GM21381 (cell line): ENCODE measurements at regions not wholly inside any gene's neighbourhood (a gene's known extent, or its start where the extent isn't known, plus 50 kb on each side); places are given as distances from the start of the nearest gene placed in this dataset.
"Not testable (repeated sequence)": the region's sequence is repeated elsewhere in the genome, so short reads cannot be mapped to it uniquely, and the experiment has no call there.

ENCODE experiments used
- ATAC-seq: cut with Tn5 transposase; IDR thresholded peaks from one replicate; pipeline ENCODE4 v1.9.1; 2021; ENCODE audit warnings: mild to moderate bottlenecking, moderate library complexity; ENCODE audit not compliant: unreplicated experiment

DNA sequence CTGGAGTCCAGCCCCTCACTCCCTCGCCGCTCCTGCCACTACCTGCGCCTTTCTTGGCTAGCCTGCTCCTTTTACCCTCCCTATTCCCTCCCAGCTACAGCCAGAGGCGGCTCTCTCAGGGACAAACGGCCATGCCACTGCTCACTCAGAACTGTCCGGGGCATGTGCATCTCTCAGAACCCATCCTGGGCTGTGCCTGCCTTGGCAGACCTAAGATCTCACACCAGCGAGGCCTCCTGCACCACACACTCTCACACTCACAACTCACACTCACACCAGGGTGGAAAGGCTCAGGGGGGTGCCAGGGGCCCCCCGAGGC, 180.3 kb downstream of the TMEM121 start:
- not testable (repeated sequence) for ATAC-seq

DNA sequence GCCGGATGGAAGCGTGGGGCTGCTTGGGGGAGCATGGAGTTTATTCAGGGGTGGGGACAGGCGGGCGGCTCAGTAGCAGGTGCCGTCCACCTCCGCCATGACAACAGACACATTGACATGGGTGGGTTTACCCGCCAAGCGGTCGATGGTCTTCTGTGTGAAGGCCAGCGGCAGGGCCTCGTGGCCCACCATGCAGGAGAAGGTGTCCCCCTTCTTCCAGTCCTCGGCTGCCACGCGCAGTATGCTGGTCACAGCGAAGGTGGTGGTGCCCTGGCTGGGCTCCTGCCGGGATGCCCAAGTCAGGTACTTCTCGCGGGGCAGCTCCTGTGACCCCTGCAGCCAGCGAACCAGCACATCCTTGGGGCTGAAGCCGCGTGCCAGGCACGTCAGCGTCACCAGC, 180.7 kb downstream of the TMEM121 start:
- ATAC-seq = not testable (repeated sequence)

DNA sequence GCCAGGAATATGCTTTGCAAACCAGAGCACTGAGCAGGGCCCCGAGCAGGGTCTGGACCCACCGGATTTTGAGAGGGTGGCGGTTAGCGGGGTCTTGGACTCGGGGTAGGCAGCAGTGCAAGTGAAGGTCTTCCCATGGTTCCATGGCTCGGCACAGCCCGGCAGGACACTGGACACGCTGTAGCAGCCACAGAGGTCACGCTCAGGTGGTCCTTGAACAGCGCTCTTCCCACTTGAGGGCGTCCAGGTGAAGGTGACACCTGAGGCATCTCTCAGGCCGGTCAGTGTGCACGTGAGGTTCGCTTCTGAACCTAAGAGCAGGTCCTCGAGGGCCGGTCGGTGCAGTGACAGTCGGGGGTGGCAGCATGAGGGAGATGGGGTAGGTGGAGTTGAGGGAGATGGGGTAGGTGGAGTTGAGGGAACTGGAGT, 181.4 kb downstream of the TMEM121 start:
- not testable (repeated sequence) for ATAC-seq

DNA sequence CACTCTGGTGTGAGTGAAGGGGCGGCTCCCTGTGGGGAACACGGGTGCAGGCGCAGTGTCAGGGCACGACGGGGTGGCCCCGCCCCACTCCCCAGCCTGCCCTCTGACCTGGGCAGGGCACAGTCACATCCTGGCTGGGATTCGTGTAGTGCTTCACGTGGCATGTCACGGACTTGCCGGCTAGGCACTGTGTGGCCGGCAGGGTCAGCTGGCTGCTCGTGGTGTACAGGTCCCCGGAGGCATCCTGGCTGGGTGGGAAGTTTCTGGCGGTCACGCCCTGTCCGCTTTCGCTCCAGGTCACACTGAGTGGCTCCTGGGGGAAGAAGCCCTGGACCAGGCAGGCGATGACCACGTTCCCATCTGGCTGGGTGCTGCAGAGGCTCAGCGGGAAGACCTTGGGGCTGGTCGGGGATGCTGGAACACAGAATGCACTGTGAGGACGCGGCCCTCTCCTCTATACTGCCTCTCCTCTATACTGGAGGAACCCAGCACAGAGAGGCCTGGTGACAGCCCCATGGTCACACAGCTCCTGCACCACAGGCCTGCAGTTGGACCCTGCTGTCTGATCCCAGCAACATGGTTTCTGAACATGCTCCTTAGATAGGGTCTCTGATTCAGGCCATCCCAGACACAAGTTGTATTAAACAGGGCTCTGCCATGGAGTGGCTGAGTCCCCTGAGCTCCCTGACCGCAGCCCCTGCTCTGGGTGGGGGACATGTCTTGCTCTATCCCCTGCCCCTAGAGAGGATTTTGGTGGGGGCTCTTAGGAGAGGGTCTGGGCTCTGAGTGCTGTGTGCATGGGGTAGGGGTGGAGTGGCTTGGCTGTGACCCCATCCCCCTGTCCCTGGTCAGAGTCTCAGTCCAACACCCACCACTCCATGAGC, 182.1 kb downstream of the TMEM121 start:
- not testable (repeated sequence) for ATAC-seq

DNA sequence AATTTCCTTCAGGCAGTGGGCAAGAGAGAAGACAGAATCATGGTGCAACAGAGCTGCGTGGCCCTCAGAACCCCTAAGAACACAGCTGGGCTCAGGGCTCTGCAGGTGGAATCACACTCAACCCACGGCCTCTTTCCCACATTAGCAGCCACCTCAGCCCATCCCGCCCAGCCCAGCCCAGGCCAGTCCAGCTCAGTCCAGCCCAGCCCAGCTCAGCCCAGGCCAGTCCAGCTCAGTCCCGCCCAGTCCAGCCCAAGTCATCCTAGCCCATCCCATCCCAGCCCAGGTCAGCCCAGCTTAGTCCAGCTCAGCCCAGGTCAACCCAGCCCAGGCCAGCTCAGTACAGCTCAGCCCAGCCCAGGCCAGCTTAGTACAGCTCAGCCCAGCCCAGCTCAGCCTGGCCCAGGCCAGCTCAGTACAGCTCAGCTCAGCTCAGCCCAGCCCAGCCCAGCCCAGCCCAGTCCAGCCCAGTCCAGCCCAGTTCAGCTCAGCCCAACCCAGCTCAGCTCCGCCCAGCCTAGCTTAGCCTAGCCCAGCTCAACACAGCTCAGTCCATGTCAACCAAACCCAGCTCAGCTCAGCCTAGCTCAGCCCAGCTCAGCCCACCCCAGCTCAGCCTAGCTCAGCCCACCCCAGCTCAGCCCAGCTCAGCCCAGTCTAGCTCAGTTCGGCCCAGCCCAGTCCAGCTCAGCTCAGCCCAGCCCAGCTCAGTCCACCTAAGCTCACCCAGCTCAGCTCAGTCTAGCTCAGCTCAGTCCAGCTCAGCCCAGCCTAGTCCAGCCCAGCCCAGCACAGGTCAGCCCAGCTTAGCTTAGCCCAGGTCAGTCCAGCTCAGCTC, 183.1 kb downstream of the TMEM121 start:
- ATAC-seq = no peak

DNA sequence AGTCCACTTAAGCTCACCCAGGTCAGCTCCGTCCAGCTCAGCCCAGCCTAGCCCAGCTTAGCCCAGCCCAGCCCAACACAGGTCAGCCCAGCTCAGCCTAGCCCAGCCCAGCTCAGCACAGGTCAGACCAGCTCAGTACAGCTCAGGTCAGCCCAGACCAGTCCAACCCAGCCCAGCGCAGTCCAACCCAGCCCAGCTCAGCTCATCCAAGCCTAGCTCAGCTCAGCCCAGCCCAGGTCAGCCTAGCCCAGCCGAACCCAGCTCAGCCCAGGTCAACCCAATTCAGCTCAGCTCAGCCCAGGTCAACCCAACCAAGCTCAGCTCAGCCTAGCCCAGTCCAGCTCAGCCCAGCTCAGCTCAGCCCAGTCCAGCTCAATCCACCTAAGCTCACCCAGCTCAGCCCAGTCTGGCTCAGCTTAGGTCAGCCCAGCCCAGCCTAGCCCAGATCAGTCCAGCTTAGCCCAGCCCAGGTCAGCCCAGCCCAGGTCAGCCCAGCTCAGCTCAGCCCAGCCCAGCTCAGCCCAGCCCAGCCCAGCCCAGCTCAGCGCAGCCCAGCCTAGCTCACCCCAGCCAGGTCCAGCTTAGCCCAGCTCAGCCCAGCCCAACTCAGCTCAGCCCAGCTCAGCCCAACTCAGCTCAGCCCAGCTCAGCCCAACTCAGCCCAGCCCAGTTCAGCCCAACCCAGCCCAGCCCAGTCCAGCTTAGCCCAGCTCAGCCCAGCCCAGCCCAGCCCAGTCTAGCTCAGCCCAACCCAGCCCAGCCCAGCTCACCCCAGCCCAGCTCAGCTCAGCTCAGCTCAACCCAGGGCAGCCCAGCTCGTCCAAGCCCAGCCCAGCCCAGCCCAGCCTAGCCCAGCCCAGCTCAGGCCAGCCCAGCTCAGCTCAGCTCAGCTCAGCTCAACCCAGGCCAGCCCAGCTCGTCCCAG, 184.0 kb downstream of the TMEM121 start:
- ATAC-seq = no peak

DNA sequence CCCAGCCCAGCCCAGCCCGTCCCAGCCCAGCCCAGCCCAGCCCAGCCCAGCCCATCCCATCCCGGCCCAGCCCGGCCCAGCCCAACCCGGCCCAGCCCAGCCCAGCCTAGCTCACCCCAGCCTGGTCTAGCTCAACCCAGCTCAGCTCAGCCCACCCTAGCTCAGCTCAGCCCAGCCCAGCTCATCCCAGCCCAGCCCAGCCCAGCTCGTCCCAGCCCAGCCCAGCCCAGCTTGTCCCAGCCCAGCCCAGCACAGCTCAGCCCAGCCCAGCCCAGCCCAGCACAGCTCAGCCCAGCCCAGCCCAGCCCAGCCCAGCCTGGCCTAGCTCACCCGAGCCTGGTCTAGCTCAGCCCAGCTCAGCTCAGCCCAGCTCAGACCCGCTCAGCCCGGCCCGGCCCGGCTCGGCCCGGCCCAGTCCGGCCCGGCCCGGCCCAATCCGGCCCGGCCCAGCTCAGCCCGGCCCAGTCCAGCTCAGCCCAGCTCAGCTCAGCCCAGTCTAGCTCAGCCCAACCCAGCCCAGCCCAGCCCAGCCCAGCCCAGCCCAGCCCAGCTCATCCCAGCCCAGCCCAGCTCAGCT, 184.7 kb downstream of the TMEM121 start:
- no peak for ATAC-seq

DNA sequence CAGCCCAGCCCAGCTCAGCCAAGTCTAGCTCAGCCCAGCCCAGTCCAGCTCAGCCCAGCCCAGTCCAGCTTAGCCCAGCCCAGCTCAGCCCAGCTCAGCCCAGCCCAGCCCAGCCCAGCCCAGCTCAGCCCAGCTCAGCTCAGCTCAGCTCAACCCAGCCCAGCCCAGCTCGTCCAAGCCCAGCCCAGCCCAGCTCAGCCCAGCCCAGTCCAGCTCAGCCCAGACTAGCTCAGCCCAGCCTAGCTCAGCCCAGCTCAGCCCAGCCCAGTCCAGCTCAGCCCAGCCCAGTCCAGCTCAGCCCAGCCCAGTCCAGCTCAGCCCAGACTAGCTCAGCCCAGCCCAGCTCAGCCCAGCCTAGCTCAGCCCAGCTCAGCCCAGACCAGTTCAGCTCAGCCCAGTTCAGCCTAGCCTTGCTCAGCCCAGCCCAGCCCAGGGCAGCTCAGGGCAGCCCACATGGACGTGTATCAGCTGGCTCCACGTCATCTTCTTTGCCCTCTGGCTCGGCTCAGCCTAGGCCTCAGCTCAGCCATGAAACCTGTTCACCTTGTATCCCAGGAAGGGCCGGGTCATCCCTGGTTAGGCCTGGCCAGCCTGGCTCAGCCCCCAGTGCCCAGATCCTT, 185.6 kb downstream of the TMEM121 start:
- ATAC-seq = no peak

DNA sequence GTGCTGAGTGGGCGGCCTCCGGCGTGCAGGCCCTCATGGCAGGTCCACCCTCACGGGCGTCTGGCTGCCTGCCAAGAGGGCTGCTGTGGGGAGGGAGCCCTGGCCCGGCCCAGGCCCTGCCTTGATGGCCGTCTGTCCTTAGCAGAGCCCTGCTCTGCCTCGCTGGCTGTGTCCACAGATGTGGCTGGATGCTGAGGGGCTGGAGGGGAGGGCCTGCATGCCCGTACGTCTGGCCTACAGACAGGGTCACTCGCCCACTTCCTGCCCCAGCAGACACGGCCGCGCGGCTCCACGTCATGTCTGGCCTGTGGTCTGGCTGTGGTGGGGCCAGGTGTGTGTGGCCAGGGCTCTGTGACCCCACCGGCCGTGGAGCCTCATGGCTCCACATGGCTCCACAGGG, 186.3 kb downstream of the TMEM121 start:
- ATAC-seq = not testable (repeated sequence)

DNA sequence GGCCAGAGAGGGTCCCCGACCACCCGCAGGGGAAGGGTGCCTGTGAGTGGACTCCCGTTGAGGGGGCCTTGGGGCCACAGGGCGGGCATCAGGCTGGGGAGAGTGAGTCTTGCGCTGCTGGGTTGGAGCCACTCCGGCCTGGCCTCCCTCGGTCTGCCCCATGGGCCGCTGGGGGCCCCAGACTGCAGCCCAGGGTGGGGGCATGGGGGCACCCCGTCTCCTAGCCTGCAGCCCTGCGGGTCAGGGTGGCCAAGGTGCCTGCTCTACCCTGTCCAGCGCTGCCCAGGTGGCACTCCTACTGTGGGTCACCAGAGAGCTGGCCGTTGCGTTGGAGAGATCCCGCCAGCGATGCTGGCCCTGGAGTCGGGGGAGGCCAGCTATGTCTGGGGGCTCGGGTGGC, 186.8 kb downstream of the TMEM121 start:
- not testable (repeated sequence) for ATAC-seq

DNA sequence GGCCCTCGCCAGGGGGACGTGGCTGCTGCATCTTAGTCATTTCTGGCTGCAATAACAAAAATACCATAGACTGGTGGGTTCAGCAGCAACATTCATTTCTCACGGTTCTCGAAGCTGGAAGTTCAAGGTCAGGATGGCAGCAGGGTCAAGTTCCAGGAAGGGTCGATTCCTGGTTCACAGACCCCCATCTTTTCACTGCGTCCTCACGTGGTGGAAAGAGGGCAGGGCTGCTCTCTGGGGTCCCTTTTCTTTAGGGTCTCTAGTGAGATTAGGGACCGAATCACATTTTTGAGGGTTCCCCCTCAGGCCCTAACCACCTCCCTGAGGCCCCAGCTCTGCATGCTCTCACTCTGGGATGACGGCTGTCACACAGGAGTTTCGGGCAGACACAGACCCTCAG, 187.5 kb downstream of the TMEM121 start:
- ATAC-seq = not testable (repeated sequence)

DNA sequence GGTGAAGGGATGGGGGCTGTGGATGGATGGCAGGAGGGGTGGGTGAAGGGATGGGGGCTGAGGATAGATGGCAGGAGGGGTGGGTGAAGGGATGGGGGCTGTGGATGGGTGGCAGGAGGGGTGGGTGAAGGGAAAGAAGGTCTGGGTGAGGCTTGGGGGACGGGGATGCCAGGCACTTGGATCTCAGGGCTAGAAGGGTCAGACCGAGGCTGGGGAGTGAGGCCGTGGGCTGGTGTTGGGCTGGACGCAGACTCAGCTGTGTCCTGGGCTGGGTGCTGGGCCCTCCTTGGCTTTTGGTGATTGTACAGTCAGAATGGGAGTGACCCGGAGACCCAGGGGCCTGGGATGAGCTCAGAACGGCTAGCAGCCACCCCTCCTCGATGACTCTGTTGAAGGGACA, 192.4 kb downstream of the TMEM121 start:
- ATAC-seq = not testable (repeated sequence)

DNA sequence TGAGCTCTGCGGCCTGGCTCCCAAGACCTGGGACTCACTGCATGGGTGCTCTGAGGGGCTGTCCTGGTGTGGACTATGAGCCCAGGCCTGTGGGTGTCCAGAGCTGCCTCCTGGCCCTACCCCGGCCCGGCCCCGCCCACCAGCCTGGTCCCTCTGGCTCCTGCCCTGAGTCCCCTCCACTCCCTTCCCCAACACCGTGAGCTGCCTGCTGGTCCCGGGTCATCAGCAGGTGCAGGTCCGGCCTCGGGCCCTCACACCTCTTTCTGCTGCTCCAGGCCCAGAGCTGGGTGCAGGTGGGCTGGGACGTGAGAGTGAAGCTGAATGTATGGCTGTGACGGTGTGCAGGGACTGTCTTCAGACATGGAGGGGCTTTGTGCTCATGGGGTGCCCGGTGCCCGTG, 193.7 kb downstream of the TMEM121 start:
- ATAC-seq = not testable (repeated sequence)

DNA sequence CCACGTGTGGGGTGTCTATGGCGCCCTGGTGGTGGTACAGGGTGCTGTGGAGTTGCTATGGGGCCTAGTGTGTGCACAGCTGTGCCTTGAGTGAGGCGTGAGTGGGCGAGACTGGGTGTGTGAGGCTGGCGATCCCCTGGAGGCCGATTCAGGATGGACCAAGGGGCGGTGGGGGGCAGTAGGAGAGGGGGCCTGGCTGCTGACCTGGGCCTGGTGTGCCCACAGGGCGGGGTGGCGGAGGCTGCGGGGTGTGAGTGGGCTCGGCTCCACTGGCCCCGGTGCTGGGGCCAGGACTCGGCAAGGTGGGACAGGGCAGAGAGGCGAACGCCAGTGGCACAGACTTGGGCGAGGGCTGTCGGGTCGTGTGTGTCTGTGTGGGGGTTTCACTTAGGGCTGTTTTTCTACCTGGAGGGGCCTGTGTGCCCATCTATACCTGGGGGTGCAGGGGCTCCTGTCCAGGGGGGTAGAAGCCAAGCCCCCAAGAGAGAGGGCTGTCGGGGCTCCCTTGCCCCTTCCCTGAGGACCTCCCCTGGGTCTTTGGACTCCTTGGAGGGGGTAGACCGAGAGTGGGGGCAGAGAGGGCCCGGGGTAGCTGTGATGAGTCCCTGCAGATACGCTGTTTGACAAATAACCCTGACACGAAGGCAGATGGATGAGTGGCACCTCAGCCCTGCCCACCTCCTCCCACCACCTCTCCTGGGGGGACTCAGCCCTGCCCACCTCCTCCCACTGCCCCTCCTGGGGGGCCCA, 194.6 kb downstream of the TMEM121 start:
- ATAC-seq = not testable (repeated sequence)

DNA sequence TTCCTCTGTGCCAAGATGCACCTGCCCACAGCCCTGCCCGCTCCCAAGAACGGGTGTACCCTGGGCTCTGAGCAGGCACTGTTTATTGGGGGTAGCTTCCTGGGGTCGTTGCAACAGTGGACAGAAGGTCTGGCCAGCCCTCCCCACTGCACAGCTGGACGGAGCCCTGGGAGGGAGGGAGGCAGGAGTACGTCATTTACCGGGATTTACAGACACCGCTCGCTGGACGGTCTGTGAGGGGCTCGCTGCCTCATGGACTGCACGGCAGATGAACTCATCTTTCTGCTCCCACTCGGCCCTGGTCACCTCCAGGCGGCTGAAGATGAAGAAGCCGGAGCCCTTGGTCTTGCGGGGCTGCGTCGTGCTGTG, 195.2 kb downstream of the TMEM121 start:
- ATAC-seq = not testable (repeated sequence)

DNA sequence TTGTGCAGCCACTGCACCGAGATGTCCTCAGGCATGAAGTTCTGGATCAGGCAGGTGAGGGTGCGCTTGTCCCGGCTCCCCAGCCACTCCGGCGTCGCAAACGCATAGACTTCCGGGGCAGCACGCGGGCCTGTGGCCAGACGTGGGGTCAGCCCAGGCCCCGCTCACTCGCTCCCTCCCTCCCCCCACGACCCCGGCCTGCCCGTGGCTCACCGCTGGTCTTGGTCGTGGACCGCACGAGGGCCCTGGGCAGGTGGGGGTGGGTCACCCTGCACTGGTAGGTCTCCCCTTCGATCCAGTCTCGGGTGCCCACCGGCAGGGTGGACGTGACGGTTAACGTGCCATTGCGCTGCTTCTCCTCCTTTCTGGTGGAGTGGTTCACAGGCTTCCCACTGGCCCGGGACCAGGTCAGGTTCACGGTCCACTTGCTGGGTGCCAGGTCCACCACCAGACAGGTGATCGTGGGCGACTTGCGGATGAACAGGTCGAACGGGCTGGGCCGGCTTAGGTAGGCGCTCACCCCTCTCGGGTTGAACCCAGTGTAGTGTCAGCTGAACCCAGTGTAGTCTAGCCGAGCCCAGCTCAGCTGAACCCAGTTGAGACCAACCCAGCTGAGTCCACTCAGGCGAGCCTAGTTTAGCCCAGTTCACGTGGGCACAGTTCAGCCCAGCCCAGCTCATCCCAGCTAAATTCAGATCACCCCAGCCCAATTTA, 195.8 kb downstream of the TMEM121 start:
- not testable (repeated sequence) for ATAC-seq

DNA sequence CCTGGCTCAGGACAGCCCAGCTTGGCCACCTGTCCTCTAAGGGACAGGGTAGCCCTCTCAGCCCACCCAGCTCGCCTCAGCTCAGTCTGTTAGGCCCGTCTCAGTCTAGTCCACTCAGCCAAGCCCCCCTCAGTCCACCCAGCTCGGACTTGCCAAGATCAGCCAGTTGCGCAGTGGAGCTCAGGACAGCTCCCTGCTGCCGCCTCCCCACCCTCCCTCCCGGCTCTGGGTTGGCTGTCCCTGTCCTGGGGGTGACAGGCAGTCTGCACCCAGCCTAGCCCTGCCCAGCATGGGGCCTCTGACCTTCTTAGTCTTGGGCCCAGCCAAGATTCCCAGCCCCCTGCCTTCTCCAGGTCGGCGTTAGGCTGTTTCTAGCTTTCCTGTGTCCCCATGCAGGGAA, 196.9 kb downstream of the TMEM121 start:
- ATAC-seq = not testable (repeated sequence)

DNA sequence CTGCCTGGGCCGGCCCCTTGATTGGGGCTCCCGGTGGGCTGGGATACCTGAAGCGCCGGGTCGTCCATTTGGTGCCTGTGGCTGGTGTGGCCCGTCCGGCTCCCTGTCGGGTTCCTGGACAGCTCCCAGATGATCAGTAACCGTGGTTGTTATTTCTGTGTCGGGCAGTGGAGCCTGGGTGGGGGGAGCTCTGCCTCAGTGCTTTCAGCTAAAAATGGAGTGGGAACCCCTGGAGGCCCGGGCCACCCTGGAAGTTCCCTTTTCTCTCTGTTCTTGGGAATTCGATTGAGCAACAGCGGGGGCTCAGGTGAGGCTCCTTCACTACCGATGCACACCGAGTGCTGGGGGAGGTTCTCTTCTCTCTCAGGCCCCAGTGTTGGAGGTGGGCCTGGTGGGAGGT, 197.4 kb downstream of the TMEM121 start:
- not testable (repeated sequence) for ATAC-seq
